GM12872 (cell line): ENCODE measurements at regions not wholly inside any gene's neighbourhood (a gene's known extent, or its start where the extent isn't known, plus 50 kb on each side); places are given as distances from the start of the nearest gene placed in this dataset.

Experiments used
- CTCF ChIP-seq: IDR thresholded peaks from 3 replicates; pipeline ENCODE4 v1.5.1; 2011; ENCODE audit warnings: low read depth, mild to moderate bottlenecking, low read length, moderate library complexity; ENCODE audit not compliant: insufficient read depth

GRCh38 chr12:46455648-46456352 lies 83.2 kb upstream of the SLC38A2 start:
- no peak for TF ChIP-seq CTCF

- TF ChIP-seq CTCF: no peak
Measured at GRCh38 chr12:46454981-46455380, 82.4 kb upstream of the SLC38A2 start.

- no peak for TF ChIP-seq CTCF
Measured at GRCh38 chr12:46453428-46453827, 80.9 kb upstream of the SLC38A2 start.

GRCh38 chr12:46452776-46453175 lies 80.2 kb upstream of the SLC38A2 start:
- no peak for TF ChIP-seq CTCF

GRCh38 chr12:46452061-46452615 lies 79.6 kb upstream of the SLC38A2 start:
- TF ChIP-seq CTCF: no peak

GRCh38 chr12:46451276-46452021 lies 78.9 kb upstream of the SLC38A2 start:
- TF ChIP-seq CTCF: no peak

GRCh38 chr12:46450279-46450748 lies 77.7 kb upstream of the SLC38A2 start:
- no peak for TF ChIP-seq CTCF
